Lung (tissue), 11 donors: ENCODE measurements at regions not wholly inside any gene's neighbourhood (a gene's known extent, or its start where the extent isn't known, plus 50 kb on each side); places are given as distances from the start of the nearest gene placed in this dataset.
A peak's percentile ranks its signal among the peaks of the same experiment; 100 is the strongest.

Source experiments
- ATAC-seq: fragments of 200-7000 bp; cut with Tn5 transposase; one replicate; pipeline ENCODE4 v1.9.1; 2020; ENCODE audit warnings: moderate number of reproducible peaks; ENCODE audit not compliant: insufficient read depth, low FRiP score
- DNase-seq, 3 donors: peaks; one replicate each; pipeline ENCODE4 v3.0.0-alpha.2; 2013 to 2017
- H3K27ac ChIP-seq, 2 donors: one replicate each; pipeline ENCODE4 v1.5.1; 2013; ENCODE audit warnings: mild to moderate bottlenecking in 2 of 2, moderate library complexity in 2 of 2, control low read depth in 1 of 2, inconsistent platforms in 1 of 2, low read depth in 1 of 2, low read length in 1 of 2
- H3K27me3 ChIP-seq, 3 donors: one replicate each; pipeline ENCODE4 v1.5.1; 2013; ENCODE audit warnings: low read length in 2 of 3; ENCODE audit not compliant: control insufficient read depth in 3 of 3, insufficient read depth in 3 of 3
- H3K36me3 ChIP-seq, 4 donors: one replicate each; pipeline ENCODE4 v1.5.1; 2013; ENCODE audit warnings: low read length in 4 of 4, mild to moderate bottlenecking in 1 of 4, moderate library complexity in 1 of 4; ENCODE audit not compliant: control insufficient read depth in 4 of 4, insufficient read depth in 4 of 4
- H3K4me1 ChIP-seq, 5 donors: one replicate each; pipeline ENCODE4 v1.5.1; 2013; ENCODE audit warnings: low read length in 5 of 5, mild to moderate bottlenecking in 2 of 5, moderate library complexity in 1 of 5; ENCODE audit not compliant: control insufficient read depth in 5 of 5, insufficient read depth in 5 of 5
- H3K4me3 ChIP-seq: one replicate; pipeline ENCODE4 v1.5.1; 2013; ENCODE audit warnings: mild to moderate bottlenecking, control low read depth, moderate library complexity
- H3K9ac ChIP-seq, 2 donors: one replicate each; pipeline ENCODE4 v1.5.1; 2013; ENCODE audit warnings: low read length in 2 of 2, control low read depth in 1 of 2; ENCODE audit not compliant: insufficient read depth in 1 of 2
- H3K9me3 ChIP-seq, 4 donors: one replicate each; pipeline ENCODE4 v1.5.1; 2013; ENCODE audit warnings: low read length in 3 of 4, mild to moderate bottlenecking in 1 of 4, moderate library complexity in 1 of 4; ENCODE audit not compliant: control insufficient read depth in 4 of 4, insufficient read depth in 3 of 4
- CTCF ChIP-seq: IDR thresholded peaks from 2 replicates; pipeline ENCODE4 v1.5.1; 2012; ENCODE audit warnings: mild to moderate bottlenecking; ENCODE audit errors: control extremely low read depth, extremely low read depth
- WGBS, 2 donors: extraction: QIAGEN DNeasy Blood & Tissue Kit; methylation state at CpG; one replicate each; pipeline ENCODE4 v1.1.7; 2013; 5-methylcytosine and 5-hydroxymethylcytosine counted together
- donor health status: control.
- donor health status: control.
- donor health status: Bipolar disorder and iron deficiency.
- donor health status: healthy.
- donor health status: DM: yes; HTN: yes; CAD: no.

- H3K9me3 ChIP-seq, result peaks cover 0 to 9% (median 0%) of the 10 kb centered on the region in 4 donors
- DNase-seq (no peak), ATAC-seq (no peak)
- no peak overlapping the region for H3K27ac ChIP-seq
- 56 to 70% methylated on average over 41 of the region's 41 CpGs for WGBS, 2 donors
- H3K4me1 ChIP-seq, result peaks cover 0 to 6% (median 0%) of the 10 kb centered on the region in 5 donors
- H3K36me3 ChIP-seq, result no peaks in the 10 kb centered on the region
- TF ChIP-seq CTCF, result no peak
- H3K27me3 ChIP-seq, result peaks cover 0 to 8% (median 7%) of the 10 kb centered on the region in 3 donors
- H3K9ac ChIP-seq, result no peak overlapping the region
- H3K4me3 ChIP-seq, result no peak overlapping the region
Measured at GRCh38 chr5:1725641-1726468, 73.8 kb downstream of the MRPL36 start.

- no peaks in the 10 kb centered on the region for H3K36me3 ChIP-seq
- H3K4me1 ChIP-seq, result peaks cover 0 to 6% (median 0%) of the 10 kb centered on the region in 5 donors
- no peak overlapping the region for H3K27ac ChIP-seq
- H3K4me3 ChIP-seq, result no peak overlapping the region
- H3K9ac ChIP-seq, result no peak overlapping the region
- DNase-seq (peak in 2 of 3 donors; percentile 15 to 29), ATAC-seq (no peak)
- no peak for TF ChIP-seq CTCF
- peaks cover 0 to 16% (median 0%) of the 10 kb centered on the region in 4 donors for H3K9me3 ChIP-seq
- peaks cover 0 to 8% (median 7%) of the 10 kb centered on the region in 3 donors for H3K27me3 ChIP-seq
- WGBS, 2 donors, result 41 to 65% methylated on average over 41 of the region's 41 CpGs
Measured at GRCh38 chr5:1724822-1725602, 74.6 kb downstream of the MRPL36 start.

GRCh38 chr5:1723957-1724821, 75.4 kb downstream of the MRPL36 start:
- Histone ChIP-seq H3K4me1 (peaks cover 0 to 6% (median 0%) of the 10 kb centered on the region in 5 donors), H3K36me3 (no peaks in the 10 kb centered on the region), H3K27ac (no peak overlapping the region), H3K4me3 (no peak overlapping the region), H3K27me3 (peaks cover 0 to 8% (median 7%) of the 10 kb centered on the region in 3 donors), H3K9ac (no peak overlapping the region), H3K9me3 (peaks cover 0 to 20% (median 2%) of the 10 kb centered on the region in 4 donors)
- TF ChIP-seq CTCF, result no peak
- WGBS, 2 donors, result 88% methylated on average over 19 to 21 of the region's 21 CpGs
- ATAC-seq, result no peak
- no peak for DNase-seq
